Activated CD4-positive, alpha-beta T cell treated with anti-CD3 and anti-CD28 coated beads for 36 hours (primary cell): ENCODE measurements at regions not wholly inside any gene's neighbourhood (a gene's known extent, or its start where the extent isn't known, plus 50 kb on each side); places are given as distances from the start of the nearest gene placed in this dataset.

Experiments
- ATAC-seq: fragments of 200-7000 bp; cut with Tn5 transposase; one replicate; pipeline ENCODE4 v1.10.0; 2021; ENCODE audit warnings: mild to moderate bottlenecking, moderate library complexity
- CTCF ChIA-PET: fragments of 350-600 bp; sonication (Branson Sonifier 250); formaldehyde crosslinking; loops from one replicate; lab custom pipeline; 2021; ENCODE audit warnings: antibody characterized with exemption; lab: Charles Lee
- POLR2A ChIA-PET: fragments of 350-600 bp; sonication (Branson Sonifier 250); formaldehyde crosslinking; loops from one replicate; lab custom pipeline; 2021; ENCODE audit warnings: antibody characterized with exemption, inconsistent platforms; lab: Charles Lee
- DNase-seq: peaks from one replicate; pipeline ENCODE4 v3.0.0-alpha.2; 2020
- H3K27ac Mint-ChIP-seq: one replicate; pipeline ENCODE4 v1.8.0; 2021; ENCODE audit warnings: mixed read lengths
- H3K27me3 Mint-ChIP-seq: one replicate; pipeline ENCODE4 v1.8.0; 2021; ENCODE audit warnings: mixed read lengths
- H3K36me3 Mint-ChIP-seq: one replicate; pipeline ENCODE4 v1.8.0; 2021; ENCODE audit warnings: low read depth, mixed read lengths
- H3K4me1 Mint-ChIP-seq: one replicate; pipeline ENCODE4 v1.8.0; 2021; ENCODE audit warnings: mixed read lengths
- H3K4me3 Mint-ChIP-seq: one replicate; pipeline ENCODE4 v1.8.0; 2021; ENCODE audit warnings: mild to moderate bottlenecking, moderate library complexity, mixed read lengths
- H3K9me3 Mint-ChIP-seq: one replicate; pipeline ENCODE4 v1.8.0; 2021; ENCODE audit warnings: low read depth, mixed read lengths
- intact Hi-C, 2 experiments: fragments of 100-400 bp; cut with DNase I in 1 of 2; cut with micrococcal nuclease in 1 of 2; formaldehyde crosslinking; loops; one replicate each; pipeline versions ENCODE4 v1.14.2 to v1.15.1; 2022 to 2024; cut with DNase I, micrococcal nuclease

- CTCF ChIA-PET, result interaction anchor here (0.9 to 1.1 kb wide), 2 partner anchors 21 to 325 kb away, joined by 3 to 4 read pairs; no protein-coding TSS in a partner anchor
- POLR2A ChIA-PET, result no interaction called here
- DNase-seq (no peak), ATAC-seq (no peak)
- Mint-ChIP-seq H3K4me3 (no peak overlapping the region), H3K36me3 (no peaks in the 10 kb centered on the region), H3K4me1 (no peaks in the 10 kb centered on the region), H3K27me3 (peaks cover 16% of the 10 kb centered on the region), H3K27ac (no peak overlapping the region), H3K9me3 (no peaks in the 10 kb centered on the region)
- intact Hi-C loops, result no loop called here
These were observed 126.5 kb upstream of the ROPN1 start for GRCh38 chr3:124118397-124118796.

GRCh38 chr3:124119056-124119716, 127.3 kb upstream of the ROPN1 start:
- ChIA-PET CTCF (interaction anchor here (0.9 to 1.1 kb wide), 2 partner anchors 22 to 325 kb away, joined by 3 to 4 read pairs; no protein-coding TSS in a partner anchor), POLR2A (no interaction called here)
- Mint-ChIP-seq H3K9me3 (no peaks in the 10 kb centered on the region), H3K27ac (no peak overlapping the region), H3K36me3 (no peaks in the 10 kb centered on the region), H3K27me3 (peaks cover 16% of the 10 kb centered on the region), H3K4me3 (no peak overlapping the region), H3K4me1 (no peaks in the 10 kb centered on the region)
- intact Hi-C loops, result no loop called here
- no peak for DNase-seq
- ATAC-seq, result no peak

DNA sequence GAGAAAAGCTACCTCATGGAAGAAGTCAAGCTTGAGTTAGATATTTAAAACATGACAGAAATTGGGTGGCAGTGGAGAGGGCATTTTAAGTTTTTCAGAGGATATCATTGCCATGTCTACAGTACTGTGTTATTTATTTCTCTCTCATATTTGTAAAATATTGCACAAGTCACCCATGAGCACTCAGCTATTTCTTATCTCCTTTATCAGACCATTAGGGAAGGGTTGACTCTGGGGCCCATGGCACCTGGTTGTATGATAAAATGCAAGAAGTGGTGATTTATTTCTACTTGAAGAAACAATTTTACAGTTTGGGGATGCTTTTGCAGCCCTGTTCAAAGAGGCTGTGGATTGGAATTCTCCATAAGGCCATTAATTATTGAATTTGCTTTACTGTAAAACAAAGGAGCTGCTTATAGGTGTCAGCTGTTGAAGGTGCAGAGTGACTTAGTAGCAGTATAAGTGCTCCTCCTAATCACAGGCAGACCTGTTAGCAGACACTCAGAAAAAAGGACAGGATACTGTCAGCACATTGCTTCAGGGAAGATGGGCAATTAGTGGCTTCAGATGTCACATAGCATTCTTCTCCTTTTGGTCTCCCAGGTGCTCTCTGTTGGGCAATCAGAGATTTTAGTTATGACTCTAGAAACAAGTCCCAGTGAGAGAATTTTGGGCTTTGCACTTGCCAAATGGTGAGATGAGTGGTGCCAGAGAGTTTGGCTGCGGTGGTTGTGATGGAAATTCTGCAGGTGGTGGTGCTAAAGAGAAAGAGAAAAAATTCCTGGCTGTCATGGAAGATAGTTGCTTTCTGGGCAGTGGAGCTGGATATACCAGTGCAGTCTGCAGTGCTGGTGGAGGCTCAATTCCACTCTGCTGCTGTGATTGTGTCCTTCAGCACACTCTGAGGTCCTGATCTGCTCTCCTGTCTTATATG, 129.7 kb upstream of the ROPN1 start:
- CTCF ChIA-PET, result interaction anchor here (0.5 kb wide), 1 partner anchor 639 kb away, joined by 4 read pairs; no protein-coding TSS in a partner anchor
- DNase-seq (no peak), ATAC-seq (no peak)
- POLR2A ChIA-PET, result interaction anchor here (0.6 kb wide), 1 partner anchor 314 kb away, joined by 3 read pairs; no protein-coding TSS in a partner anchor
- H3K9me3 Mint-ChIP-seq, result no peaks in the 10 kb centered on the region
- H3K4me1 Mint-ChIP-seq, result no peaks in the 10 kb centered on the region
- intact Hi-C loops, result no loop called here
- peaks cover 16% of the 10 kb centered on the region for H3K27me3 Mint-ChIP-seq
- no peaks in the 10 kb centered on the region for H3K36me3 Mint-ChIP-seq
- no peak overlapping the region for H3K27ac Mint-ChIP-seq
- no peak overlapping the region for H3K4me3 Mint-ChIP-seq

DNA sequence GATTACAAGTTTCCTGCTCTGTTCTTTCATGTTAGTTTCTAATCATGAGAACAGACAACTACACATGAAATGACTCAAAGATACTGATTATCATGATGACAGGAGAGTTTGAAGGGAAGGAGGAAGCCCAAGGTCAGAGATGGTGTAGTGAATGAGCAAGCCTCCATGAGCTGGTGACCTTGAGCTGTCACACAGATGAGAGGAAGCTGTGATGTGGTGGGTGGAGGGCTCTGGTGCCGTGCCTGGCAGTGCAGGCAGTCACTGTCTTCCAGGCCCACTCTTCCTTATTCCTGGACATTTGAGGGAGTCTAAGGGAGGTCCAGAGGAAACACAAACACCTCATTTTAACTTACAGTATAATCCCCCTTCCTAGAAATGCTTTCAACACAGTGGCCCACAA, 133.4 kb upstream of the ROPN1 start:
- H3K9me3 Mint-ChIP-seq, result no peaks in the 10 kb centered on the region
- CTCF ChIA-PET, result no interaction called here
- no peak for ATAC-seq
- no peak overlapping the region for H3K4me3 Mint-ChIP-seq
- H3K27me3 Mint-ChIP-seq, result peaks cover 15% of the 10 kb centered on the region
- intact Hi-C loops, result no loop called here
- H3K4me1 Mint-ChIP-seq, result no peaks in the 10 kb centered on the region
- no peaks in the 10 kb centered on the region for H3K36me3 Mint-ChIP-seq
- no peak for DNase-seq
- H3K27ac Mint-ChIP-seq, result no peak overlapping the region
- POLR2A ChIA-PET, result no interaction called here

- H3K27me3 Mint-ChIP-seq, result peaks cover 21% of the 10 kb centered on the region
- POLR2A ChIA-PET, result no interaction called here
- no peaks in the 10 kb centered on the region for H3K4me1 Mint-ChIP-seq
- intact Hi-C loops, result no loop called here
- no peaks in the 10 kb centered on the region for H3K36me3 Mint-ChIP-seq
- DNase-seq (no peak), ATAC-seq (no peak)
- no peak overlapping the region for H3K27ac Mint-ChIP-seq
- H3K4me3 Mint-ChIP-seq, result no peak overlapping the region
- no peaks in the 10 kb centered on the region for H3K9me3 Mint-ChIP-seq
- CTCF ChIA-PET, result no interaction called here
These were observed 134.6 kb upstream of the ROPN1 start for GRCh38 chr3:124126436-124127023.

GRCh38 chr3:124131158-124131557, 139.2 kb upstream of the ROPN1 start:
- Mint-ChIP-seq H3K4me1 (no peaks in the 10 kb centered on the region), H3K27ac (no peak overlapping the region), H3K4me3 (no peak overlapping the region), H3K36me3 (no peaks in the 10 kb centered on the region), H3K27me3 (peaks cover 27% of the 10 kb centered on the region), H3K9me3 (no peaks in the 10 kb centered on the region)
- DNase-seq (no peak), ATAC-seq (no peak)
- CTCF ChIA-PET, result interaction anchor here (0.6 kb wide), 1 partner anchor 429 kb away, joined by 3 read pairs; no protein-coding TSS in a partner anchor
- POLR2A ChIA-PET, result no interaction called here
- intact Hi-C loops, result no loop called here

GRCh38 chr3:124131580-124131979, 139.7 kb upstream of the ROPN1 start:
- intact Hi-C loops, result no loop called here
- POLR2A ChIA-PET, result no interaction called here
- DNase-seq, result no peak
- no peaks in the 10 kb centered on the region for H3K36me3 Mint-ChIP-seq
- no peaks in the 10 kb centered on the region for H3K9me3 Mint-ChIP-seq
- H3K27me3 Mint-ChIP-seq, result peaks cover 27% of the 10 kb centered on the region
- H3K27ac Mint-ChIP-seq, result no peak overlapping the region
- no peak overlapping the region for H3K4me3 Mint-ChIP-seq
- no peak for ATAC-seq
- H3K4me1 Mint-ChIP-seq, result no peaks in the 10 kb centered on the region
- CTCF ChIA-PET, result interaction anchor here (0.6 kb wide), 1 partner anchor 429 kb away, joined by 3 read pairs; no protein-coding TSS in a partner anchor

- POLR2A ChIA-PET, result no interaction called here
- DNase-seq, result no peak
- Mint-ChIP-seq H3K9me3 (no peaks in the 10 kb centered on the region), H3K36me3 (no peaks in the 10 kb centered on the region), H3K27ac (no peak overlapping the region), H3K4me1 (no peaks in the 10 kb centered on the region), H3K27me3 (peaks cover 31% of the 10 kb centered on the region), H3K4me3 (no peak overlapping the region)
- CTCF ChIA-PET, result no interaction called here
- ATAC-seq, result no peak
- intact Hi-C loops, result no loop called here
These were observed 140.9 kb upstream of the ROPN1 start for GRCh38 chr3:124132813-124133212.

DNA sequence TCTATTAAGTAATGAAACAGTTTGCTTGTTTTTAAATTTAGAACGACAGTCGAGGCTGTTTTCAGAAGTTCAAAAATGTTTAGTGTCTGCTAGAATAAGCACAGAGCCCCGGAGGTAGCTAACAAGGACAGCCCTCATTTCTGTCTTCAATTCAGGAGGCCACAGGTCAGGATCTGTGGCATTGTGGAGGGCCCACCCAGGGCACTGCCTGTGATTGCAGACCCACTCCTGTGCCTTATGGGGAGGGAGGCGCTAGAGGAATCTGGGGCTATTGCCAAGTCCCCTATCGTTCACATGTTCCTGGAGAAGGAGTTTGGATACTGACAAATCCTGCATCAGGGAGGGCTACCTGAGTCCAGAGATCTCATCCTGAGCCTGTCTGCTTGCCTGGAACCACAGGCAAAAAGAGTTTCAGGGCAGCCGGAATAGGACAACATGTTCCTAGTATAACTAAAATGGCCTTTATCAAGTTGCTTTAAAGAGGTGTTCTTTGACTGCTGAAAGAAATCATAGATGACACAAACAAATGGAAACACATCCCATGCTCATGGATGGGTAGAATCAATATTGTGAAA, 141.5 kb upstream of the ROPN1 start:
- H3K27ac Mint-ChIP-seq, result no peak overlapping the region
- CTCF ChIA-PET, result no interaction called here
- intact Hi-C loops, result no loop called here
- no peak overlapping the region for H3K4me3 Mint-ChIP-seq
- no peak for ATAC-seq
- H3K27me3 Mint-ChIP-seq, result peaks cover 31% of the 10 kb centered on the region
- H3K36me3 Mint-ChIP-seq, result no peaks in the 10 kb centered on the region
- DNase-seq, result no peak
- H3K4me1 Mint-ChIP-seq, result no peaks in the 10 kb centered on the region
- POLR2A ChIA-PET, result no interaction called here
- H3K9me3 Mint-ChIP-seq, result no peaks in the 10 kb centered on the region

GRCh38 chr3:124137216-124137615, 145.3 kb upstream of the ROPN1 start:
- intact Hi-C loops, result no loop called here
- ATAC-seq (no peak), DNase-seq (no peak)
- Mint-ChIP-seq H3K27me3 (peaks cover 14% of the 10 kb centered on the region), H3K27ac (no peak overlapping the region), H3K4me3 (no peak overlapping the region), H3K4me1 (no peaks in the 10 kb centered on the region), H3K36me3 (no peaks in the 10 kb centered on the region), H3K9me3 (no peaks in the 10 kb centered on the region)
- CTCF ChIA-PET, result no interaction called here
- POLR2A ChIA-PET, result interaction anchor here (0.7 kb wide), 1 partner anchor 75 kb away, joined by 3 read pairs; no protein-coding TSS in a partner anchor

- Mint-ChIP-seq H3K27me3 (peaks cover 9% of the 10 kb centered on the region), H3K27ac (no peak overlapping the region), H3K36me3 (no peaks in the 10 kb centered on the region), H3K4me1 (no peaks in the 10 kb centered on the region), H3K4me3 (no peak overlapping the region), H3K9me3 (no peaks in the 10 kb centered on the region)
- DNase-seq, result no peak
- ChIA-PET POLR2A (no interaction called here), CTCF (no interaction called here)
- intact Hi-C loops, result no loop called here
- ATAC-seq, result no peak
These were observed 146.2 kb upstream of the ROPN1 start for GRCh38 chr3:124138148-124138547.
